ENCODE measurements at regions not wholly inside any gene's neighbourhood (a gene's known extent, or its start where the extent isn't known, plus 50 kb on each side); places are given as distances from the start of the nearest gene placed in this dataset.

DNA sequence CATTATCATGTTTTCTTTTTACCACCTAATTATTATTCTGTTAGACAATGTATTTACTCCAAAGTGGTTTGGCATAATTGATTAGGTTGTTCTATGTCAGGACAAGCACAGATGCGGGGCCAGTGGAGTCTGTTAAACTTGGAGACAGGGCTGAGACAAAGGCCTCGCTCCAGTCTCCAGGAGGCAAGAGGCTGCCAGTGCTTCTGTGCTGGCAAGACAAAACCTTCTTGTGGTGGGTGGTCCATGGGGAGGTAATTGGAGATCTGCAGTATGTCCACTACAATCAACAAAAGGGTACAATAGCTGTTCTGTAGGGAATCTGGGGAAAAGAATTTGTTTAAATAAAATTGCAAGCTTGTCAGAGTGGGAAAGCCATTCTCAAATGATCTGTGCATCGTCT lies 677.2 kb upstream of the SLC35B3 start:
- TF ChIP-seq, protein P1, sequence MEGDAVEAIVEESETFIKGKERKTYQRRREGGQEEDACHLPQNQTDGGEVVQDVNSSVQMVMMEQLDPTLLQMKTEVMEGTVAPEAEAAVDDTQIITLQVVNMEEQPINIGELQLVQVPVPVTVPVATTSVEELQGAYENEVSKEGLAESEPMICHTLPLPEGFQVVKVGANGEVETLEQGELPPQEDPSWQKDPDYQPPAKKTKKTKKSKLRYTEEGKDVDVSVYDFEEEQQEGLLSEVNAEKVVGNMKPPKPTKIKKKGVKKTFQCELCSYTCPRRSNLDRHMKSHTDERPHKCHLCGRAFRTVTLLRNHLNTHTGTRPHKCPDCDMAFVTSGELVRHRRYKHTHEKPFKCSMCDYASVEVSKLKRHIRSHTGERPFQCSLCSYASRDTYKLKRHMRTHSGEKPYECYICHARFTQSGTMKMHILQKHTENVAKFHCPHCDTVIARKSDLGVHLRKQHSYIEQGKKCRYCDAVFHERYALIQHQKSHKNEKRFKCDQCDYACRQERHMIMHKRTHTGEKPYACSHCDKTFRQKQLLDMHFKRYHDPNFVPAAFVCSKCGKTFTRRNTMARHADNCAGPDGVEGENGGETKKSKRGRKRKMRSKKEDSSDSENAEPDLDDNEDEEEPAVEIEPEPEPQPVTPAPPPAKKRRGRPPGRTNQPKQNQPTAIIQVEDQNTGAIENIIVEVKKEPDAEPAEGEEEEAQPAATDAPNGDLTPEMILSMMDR (conservative IDR thresholded peaks at IDR 0.05 in 1 of 2, IDR thresholded peaks at IDR 0.05 in 1 of 2; ENCODE audit: extremely low read depth in 1 of 2, insufficient read depth in 1 of 2, low read depth in 1 of 2, low read length in 2 of 2) = no peak
- TF ChIP-seq EZH2 (IDR thresholded peaks at IDR 0.05; ENCODE audit: borderline replicate concordance, low read length) = no peak

Data from mammary epithelial cell (primary cell).